H1 (cell line): ENCODE measurements at regions not wholly inside any gene's neighbourhood (a gene's known extent, or its start where the extent isn't known, plus 50 kb on each side); places are given as distances from the start of the nearest gene placed in this dataset.

Source experiments
- CTCF ChIA-PET: fragments of 300-600 bp; sonication (Branson Sonifier 250); formaldehyde crosslinking; loops from one replicate; lab custom pipeline; 2021; ENCODE audit not compliant: partially characterized antibody; lab: Charles Lee
- POLR2A ChIA-PET: fragments of 300-600 bp; sonication (Branson Sonifier 250); formaldehyde crosslinking; loops from one replicate; lab custom pipeline; 2021; ENCODE audit warnings: inconsistent platforms; ENCODE audit not compliant: partially characterized antibody; lab: Charles Lee
- DNase-seq, 2 experiments: peaks; one replicate each; pipeline versions ENCODE4 v3.0.0 to v3.0.0-alpha.2; 2010 to 2022; ENCODE audit warnings: low spot score in 2 of 2, low read depth in 1 of 2, mixed read lengths in 1 of 2
- FAIRE-seq: peaks from 2 replicates; lab custom pipeline; 2011; peaks lifted over from hg19 to GRCh38; lab: Jason Lieb, UNC
- H2AFZ ChIP-seq: 2 replicates; pipeline ENCODE4 v1.8.1; 2012; ENCODE audit warnings: low read length, inconsistent platforms
- H2AK5ac ChIP-seq: 2 replicates; pipeline ENCODE4 v1.6.1; 2013; ENCODE audit warnings: low read depth, low read length
- H2BK120ac ChIP-seq: replicated peaks from 2 replicates; pipeline ENCODE3; 2013; ENCODE audit warnings: low read depth, low read length, inconsistent platforms
- H2BK12ac ChIP-seq: 2 replicates; pipeline ENCODE4 v1.6.1; 2013; ENCODE audit warnings: low read depth, low read length
- H2BK15ac ChIP-seq: 2 replicates; pipeline ENCODE4 v1.6.1; 2013; ENCODE audit warnings: low read length
- H2BK20ac ChIP-seq: 2 replicates; pipeline ENCODE4 v1.6.1; 2013; ENCODE audit warnings: low read length
- H2BK5ac ChIP-seq: 2 replicates; pipeline ENCODE4 v1.6.1; 2013; ENCODE audit warnings: low read depth, low read length
- H3K14ac ChIP-seq: 2 replicates; pipeline ENCODE4 v1.6.1; 2013; ENCODE audit warnings: inconsistent platforms; ENCODE audit not compliant: insufficient read length
- H3K18ac ChIP-seq: 2 replicates; pipeline ENCODE4 v1.6.1; 2013; ENCODE audit warnings: low read length; ENCODE audit errors: extremely low read depth
- H3K23ac ChIP-seq: 2 replicates; pipeline ENCODE4 v1.6.1; 2013; ENCODE audit warnings: inconsistent platforms; ENCODE audit not compliant: insufficient read length
- H3K23me2 ChIP-seq: 2 replicates; pipeline ENCODE4 v1.6.1; 2013; ENCODE audit warnings: low read depth, low read length
- H3K27ac ChIP-seq: 2 replicates; pipeline ENCODE4 v1.6.1; 2011; ENCODE audit warnings: low read depth, low read length, inconsistent platforms
- H3K27me3 ChIP-seq, 4 experiments: replicated peaks in 1 of 4; 1 replicate in 1 of 4; 2 replicates in 3 of 4; pipeline versions ENCODE4 v1.6.1 to v1.8.1; 2011 to 2013; ENCODE audit warnings: low read length in 3 of 4, mild to moderate bottlenecking in 3 of 4, inconsistent platforms in 2 of 4, mixed read lengths in 2 of 4, moderate library complexity in 1 of 4; ENCODE audit not compliant: control insufficient read depth in 3 of 4, insufficient read depth in 3 of 4; ENCODE audit errors: extremely low read depth in 1 of 4
- H3K36me3 ChIP-seq, 4 experiments: 2 replicates each; pipeline versions ENCODE4 v1.6.1 to v1.8.1; 2011 to 2013; ENCODE audit warnings: mild to moderate bottlenecking in 4 of 4, low read length in 3 of 4, moderate library complexity in 2 of 4, control low read depth in 1 of 4, inconsistent platforms in 1 of 4; ENCODE audit not compliant: insufficient read depth in 4 of 4, control insufficient read depth in 2 of 4
- H3K4ac ChIP-seq: replicated peaks from 2 replicates; pipeline ENCODE3; 2013; ENCODE audit warnings: low read length, low read depth, mixed read lengths, inconsistent platforms; ENCODE audit not compliant: insufficient read length
- H3K4me1 ChIP-seq, 4 experiments: replicated peaks in 1 of 4; 1 replicate in 1 of 4; 2 replicates in 3 of 4; pipeline versions ENCODE4 v1.6.1 to v1.8.1; 2011 to 2013; ENCODE audit warnings: low read length in 3 of 4, inconsistent platforms in 2 of 4, mixed read lengths in 1 of 4; ENCODE audit not compliant: insufficient read depth in 4 of 4, control insufficient read depth in 3 of 4
- H3K4me2 ChIP-seq, 2 experiments: 2 replicates each; pipeline versions ENCODE4 v1.6.1 to v1.8.1; 2011 to 2013; ENCODE audit warnings: low read depth in 2 of 2, low read length in 2 of 2, control low read depth in 1 of 2, inconsistent platforms in 1 of 2, mild to moderate bottlenecking in 1 of 2; ENCODE audit not compliant: insufficient read depth in 1 of 2
- H3K4me3 ChIP-seq, 4 experiments: fragments of 200-600, 300-600 bp in 1 of 4; sonication (generic), shearing (Covaris generic), sonication (Bioruptor Twin) in 1 of 4; 2 replicates each; pipeline versions ENCODE4 v1.5.1 to v1.8.1; 2011 to 2016; ENCODE audit warnings: low read length in 4 of 4, low read depth in 3 of 4, control low read depth in 2 of 4, inconsistent platforms in 2 of 4, mild to moderate bottlenecking in 2 of 4, mixed read lengths in 1 of 4, moderate library complexity in 1 of 4; ENCODE audit not compliant: insufficient read depth in 2 of 4; ENCODE audit errors: extremely low read depth in 1 of 4
- H3K56ac ChIP-seq: replicated peaks from 2 replicates; pipeline ENCODE3; 2013; ENCODE audit warnings: low read depth, mild to moderate bottlenecking, mixed read lengths, low read length, inconsistent platforms; ENCODE audit not compliant: insufficient read length
- H3K79me1 ChIP-seq: 2 replicates; pipeline ENCODE4 v1.6.1; 2013; ENCODE audit warnings: low read depth, low read length, control low read depth
- H3K79me2 ChIP-seq, 2 experiments: 2 replicates each; pipeline versions ENCODE4 v1.6.1 to v1.8.1; 2012 to 2013; ENCODE audit warnings: low read length in 2 of 2, mild to moderate bottlenecking in 2 of 2, inconsistent platforms in 1 of 2; ENCODE audit not compliant: insufficient read depth in 2 of 2, control insufficient read depth in 1 of 2
- H3K9ac ChIP-seq, 4 experiments: replicated peaks in 1 of 4; 1 replicate in 1 of 4; 2 replicates in 3 of 4; pipeline versions ENCODE4 v1.6.1 to v1.8.1; 2011 to 2013; ENCODE audit warnings: low read depth in 3 of 4, low read length in 3 of 4, control low read depth in 2 of 4, mild to moderate bottlenecking in 2 of 4, moderate library complexity in 2 of 4, inconsistent platforms in 1 of 4; ENCODE audit errors: extremely low read depth in 1 of 4
- H3K9me3 ChIP-seq, 2 experiments: 2 replicates each; pipeline versions ENCODE4 v1.6.1 to v1.8.1; 2012 to 2013; ENCODE audit warnings: mild to moderate bottlenecking in 2 of 2, moderate library complexity in 2 of 2, control low read depth in 1 of 2, inconsistent platforms in 1 of 2, low read depth in 1 of 2, low read length in 1 of 2, mixed read lengths in 1 of 2; ENCODE audit not compliant: insufficient read depth in 2 of 2
- H4K20me1 ChIP-seq, 2 experiments: replicated peaks in 1 of 2; 2 replicates each; pipeline versions ENCODE3 to v1.8.1; 2011 to 2013; ENCODE audit warnings: inconsistent platforms in 2 of 2, low read length in 2 of 2, mild to moderate bottlenecking in 1 of 2; ENCODE audit not compliant: insufficient read depth in 2 of 2, control insufficient read depth in 1 of 2
- H4K5ac ChIP-seq: 2 replicates; pipeline ENCODE4 v1.6.1; 2013; ENCODE audit warnings: low read length, low read depth, mixed read lengths, inconsistent platforms; ENCODE audit not compliant: insufficient read length
- H4K8ac ChIP-seq: 2 replicates; pipeline ENCODE4 v1.8.0; 2013; ENCODE audit warnings: mild to moderate bottlenecking, moderate library complexity, low read length, inconsistent platforms; ENCODE audit not compliant: insufficient read depth; ENCODE audit errors: extremely low read depth
- H4K91ac ChIP-seq: replicated peaks from 2 replicates; pipeline ENCODE3; 2013; ENCODE audit warnings: low read length, mixed read lengths, inconsistent platforms; ENCODE audit not compliant: insufficient read length
- BRCA1 ChIP-seq: IDR thresholded peaks from 2 replicates; pipeline ENCODE4 v1.6.1; 2012; ENCODE audit warnings: low read depth, low read length, improper control_type of control experiment
- CBX5 ChIP-seq: fragments of 300-800, 300-1000 bp; sonication (generic); IDR thresholded peaks from 2 replicates; pipeline ENCODE4 v1.7.1; 2016; ENCODE audit warnings: antibody characterized with exemption, low read length, low read depth
- EGR1 ChIP-seq: IDR thresholded peaks from 2 replicates; pipeline ENCODE4 v1.6.1; 2011; ENCODE audit warnings: low read depth, low read length, borderline replicate concordance
- FOSL1 ChIP-seq: IDR thresholded peaks from 2 replicates; pipeline ENCODE4 v1.6.1; 2011; ENCODE audit warnings: mild to moderate bottlenecking, low read depth, low read length, moderate library complexity; ENCODE audit not compliant: insufficient read depth
- HDAC2 ChIP-seq, 2 experiments: fragments of 300-600 bp in 1 of 2; sonication (generic) in 1 of 2; IDR thresholded peaks; 2 replicates each; pipeline ENCODE4 v1.6.1; 2011 to 2012; ENCODE audit warnings: low read depth in 2 of 2, low read length in 2 of 2, mild to moderate bottlenecking in 2 of 2, moderate library complexity in 2 of 2, borderline replicate concordance in 1 of 2, inconsistent platforms in 1 of 2
- JUND ChIP-seq: IDR thresholded peaks from 2 replicates; pipeline ENCODE4 v1.6.1; 2011; ENCODE audit warnings: mild to moderate bottlenecking, improper control_type of control experiment, low read length
- NANOG ChIP-seq: IDR thresholded peaks from 2 replicates; pipeline ENCODE4 v1.6.1; 2011; ENCODE audit warnings: low read length, low read depth, mild to moderate bottlenecking, inconsistent platforms; ENCODE audit not compliant: insufficient read depth, poor library complexity, severe bottlenecking
- RXRA ChIP-seq: IDR thresholded peaks from 2 replicates; pipeline ENCODE4 v1.6.1; 2011; ENCODE audit warnings: low read depth, mild to moderate bottlenecking, low read length, moderate library complexity; ENCODE audit not compliant: insufficient read depth
- TAF1 ChIP-seq: IDR thresholded peaks from 2 replicates; pipeline ENCODE4 v1.6.1; 2011; ENCODE audit warnings: mild to moderate bottlenecking, low read depth, low read length
- WGBS, 2 experiments: shearing (Covaris generic) in 1 of 2; methylation state at CpG; one replicate each; pipeline versions ENCODE4 v1.1.6 to v1.1.7; 2013 to 2015; ENCODE audit warnings: low lambda C conversion rate in 2 of 2, mixed read lengths in 2 of 2, inconsistent platforms in 1 of 2, low coverage in 1 of 2, missing lambda C conversion rate in 1 of 2; ENCODE audit not compliant: insufficient replicate concordance in 2 of 2, insufficient coverage in 1 of 2, insufficient read length in 1 of 2; ENCODE audit errors: extremely low coverage in 1 of 2, missing lambda C conversion rate in 1 of 2; 5-methylcytosine and 5-hydroxymethylcytosine counted together

DNA sequence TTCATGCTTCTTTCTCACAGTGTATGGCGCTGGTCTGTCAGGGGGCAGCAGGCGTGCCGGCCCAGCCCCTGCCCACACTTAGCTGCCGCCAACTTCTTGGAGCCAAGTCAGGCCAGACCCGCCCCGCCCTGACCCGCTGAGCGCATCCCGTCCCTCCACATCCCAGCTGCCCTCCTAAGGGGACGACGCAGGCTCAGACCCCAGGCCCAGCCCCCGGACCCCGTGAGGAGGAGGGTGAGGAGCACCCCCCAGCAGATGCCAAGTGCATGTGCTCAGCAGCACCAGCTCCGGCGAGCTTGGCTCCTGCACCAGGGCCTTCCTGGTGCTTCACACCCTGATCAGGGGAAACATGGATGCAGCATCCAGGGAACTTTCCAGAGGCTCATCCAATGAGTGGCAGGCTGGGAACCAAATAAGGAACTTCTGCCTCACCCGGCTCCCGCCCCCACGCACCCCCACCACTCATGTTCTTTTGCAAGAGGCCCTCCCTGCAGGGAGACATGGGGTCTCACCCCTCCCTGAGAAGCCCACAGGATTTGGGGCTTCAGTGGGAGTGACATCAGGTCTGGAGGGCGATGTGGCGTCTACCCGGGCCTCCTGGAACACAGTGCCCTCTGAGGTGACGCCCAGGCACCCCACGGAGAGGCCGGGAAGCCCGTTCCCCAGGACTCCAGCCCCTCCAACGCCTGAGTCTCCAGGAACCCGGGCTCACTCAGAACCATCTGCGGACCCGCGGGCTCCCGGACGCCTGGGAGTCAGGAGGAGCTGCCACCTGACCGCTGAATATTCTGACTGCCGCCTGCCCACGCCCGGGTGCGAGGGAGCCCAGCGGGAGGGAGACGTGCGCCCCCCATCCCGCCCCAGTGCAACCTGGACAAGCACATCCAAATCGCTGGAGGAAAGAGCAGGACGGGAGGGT is 70.0 kb upstream of the GALNT9 start:
- Histone ChIP-seq H3K14ac (no peak overlapping the region), H2BK120ac (peak overlapping the region; percentile 92), H2AK5ac (no peak overlapping the region), H3K36me3 (no peaks in the 10 kb centered on the region), H4K5ac (no peak overlapping the region), H3K9me3 (no peaks in the 10 kb centered on the region), H4K8ac (peak overlapping the region; percentile 51; the same call in 1 of the 2 replicates), H2BK5ac (peak overlapping the region; percentile 35; the same call in 1 of the 2 replicates), H2BK12ac (no peak overlapping the region), H3K56ac (no peak overlapping the region), H3K9ac (no peak overlapping the region), H3K23me2 (peaks cover 12% of the 10 kb centered on the region; the same call in 1 of the 2 replicates), H3K27ac (no peak overlapping the region), H3K23ac (no peak overlapping the region), H3K4me1 (peaks cover 0 to 27% (median 17%) of the 10 kb centered on the region in 4 experiments; a peak in 6 of 7 replicates), H2BK20ac (0 out of 2 replicates have a peak overlapping the region, but pooled peaks have one; percentile 72), H4K91ac (peak overlapping the region; percentile 65), H3K4me3 (no peak overlapping the region), H3K27me3 (peaks cover 0 to 36% (median 19%) of the 10 kb centered on the region in 4 experiments; a peak in 5 of 7 replicates), H3K4ac (peak overlapping the region; percentile 85), H2BK15ac (no peak overlapping the region), H2AFZ (no peak overlapping the region), H3K79me1 (0 out of 2 replicates have a peak, but pooled peaks cover 2% of the 10 kb centered on the region), H4K20me1 (peaks cover 0 to 2% of the 10 kb centered on the region in 2 experiments), H3K4me2 (no peak overlapping the region), H3K79me2 (no peaks in the 10 kb centered on the region), H3K18ac (peak overlapping the region; percentile 60; the same call in 1 of the 2 replicates)
- ChIA-PET POLR2A (no interaction called here), CTCF (interaction anchor here (0.9 to 1.0 kb wide), 2 partner anchors 14 to 107 kb away, joined by 3 read pairs; no protein-coding TSS in a partner anchor)
- 92% methylated on average over 23 of the region's 43 CpGs; no CpG with 5 or more reads in 1 of the 2 experiments for WGBS, 2 experiments
- FAIRE-seq, result no peak
- no peak for DNase-seq
- TF ChIP-seq RXRA (no peak), HDAC2 (IDR thresholded peaks at IDR 0.05; ENCODE audit: borderline replicate concordance in 1 of 2, low read depth in 2 of 2, low read length in 2 of 2) (no peak), FOSL1 (no peak), TAF1 (no peak), EGR1 (no peak), JUND (no peak), CBX5 (no peak), NANOG (no peak), BRCA1 (no peak)
